Stimulated activated CD8-positive, alpha-beta memory T cell treated with anti-CD3 and anti-CD28 coated beads, Interleukin-15, amount 100 ng/mL, for 48 hours (primary cell): ENCODE measurements at regions not wholly inside any gene's neighbourhood (a gene's known extent, or its start where the extent isn't known, plus 50 kb on each side); places are given as distances from the start of the nearest gene placed in this dataset.

ENCODE experiments used
- DNase-seq, 2 donors: peaks; one replicate each; pipeline ENCODE4 v3.0.0-alpha.2; 2020; ENCODE audit warnings: low read depth in 2 of 2

DNA sequence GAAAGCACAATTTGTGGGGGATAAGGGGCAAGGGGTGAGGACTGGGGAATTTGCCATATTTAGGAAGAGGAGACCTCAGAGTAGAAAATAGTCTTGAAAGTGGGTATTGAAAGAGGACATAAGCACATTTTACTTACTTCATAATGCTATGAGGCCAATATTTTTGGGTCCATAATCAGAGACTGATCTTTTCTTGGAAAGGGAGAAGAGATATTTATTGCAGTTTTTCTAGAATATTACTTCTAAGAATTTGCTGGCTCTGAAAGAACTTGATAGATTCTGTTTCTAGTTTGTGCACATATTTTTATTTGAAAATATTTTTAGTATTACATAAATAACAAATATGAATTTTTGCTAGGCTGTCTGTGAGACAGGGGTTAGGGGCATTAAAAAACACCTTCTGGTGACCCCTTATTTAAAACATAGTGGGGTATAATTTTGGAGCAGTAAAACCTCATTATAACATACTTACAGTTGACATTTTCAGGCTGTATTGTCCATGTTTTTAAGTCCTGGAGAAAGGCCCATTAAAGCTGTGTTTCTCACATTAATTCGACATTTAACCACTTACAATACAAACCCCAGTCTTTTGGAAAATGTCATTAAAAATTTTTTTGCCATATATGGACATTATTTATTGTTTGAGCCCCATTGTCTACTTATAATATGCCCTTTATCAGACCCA lies 118.9 kb upstream of the NFIB start:
- no peak for DNase-seq

DNA sequence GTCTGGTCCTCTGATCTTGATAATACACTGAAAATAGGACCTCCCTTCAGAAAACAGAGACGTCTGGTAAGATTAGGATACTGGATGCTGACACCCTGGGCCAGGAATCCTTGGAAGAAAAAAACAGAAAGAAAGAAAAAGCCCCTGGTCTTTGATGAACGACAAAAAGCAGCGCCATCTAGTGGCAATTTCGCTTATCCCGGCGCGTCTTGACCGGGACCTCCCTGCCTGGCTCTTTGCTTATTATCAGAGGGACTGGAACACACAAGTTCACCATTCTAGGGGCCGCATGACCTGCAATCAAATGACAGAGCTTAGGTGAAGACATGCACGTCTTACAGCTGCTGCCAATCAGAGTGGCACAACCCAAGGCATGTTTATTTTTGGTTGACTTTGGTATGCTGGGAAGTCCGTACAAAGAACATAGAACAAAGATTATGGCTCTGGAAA lies 114.9 kb upstream of the NFIB start:
- peak; percentile 4 for DNase-seq

DNA sequence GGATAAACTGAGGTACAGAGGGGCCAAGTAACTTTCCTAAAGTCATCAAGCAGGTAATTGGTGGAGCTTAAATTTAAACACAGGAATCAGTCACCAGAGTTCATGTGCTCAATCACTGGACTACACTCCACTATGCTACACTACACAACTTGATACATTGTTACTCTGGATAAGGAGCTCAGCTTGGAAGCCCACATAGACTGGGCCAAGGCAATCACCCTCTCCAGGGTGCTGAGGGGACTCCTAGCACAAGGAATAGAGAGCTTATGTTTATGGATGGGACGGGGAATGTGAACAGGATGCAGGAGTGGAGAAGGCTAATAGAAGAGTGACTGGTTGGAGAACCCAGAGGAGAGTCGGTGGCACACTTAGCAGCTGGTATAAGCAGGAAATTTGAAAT lies 113.5 kb upstream of the NFIB start:
- DNase-seq, result no peak

DNA sequence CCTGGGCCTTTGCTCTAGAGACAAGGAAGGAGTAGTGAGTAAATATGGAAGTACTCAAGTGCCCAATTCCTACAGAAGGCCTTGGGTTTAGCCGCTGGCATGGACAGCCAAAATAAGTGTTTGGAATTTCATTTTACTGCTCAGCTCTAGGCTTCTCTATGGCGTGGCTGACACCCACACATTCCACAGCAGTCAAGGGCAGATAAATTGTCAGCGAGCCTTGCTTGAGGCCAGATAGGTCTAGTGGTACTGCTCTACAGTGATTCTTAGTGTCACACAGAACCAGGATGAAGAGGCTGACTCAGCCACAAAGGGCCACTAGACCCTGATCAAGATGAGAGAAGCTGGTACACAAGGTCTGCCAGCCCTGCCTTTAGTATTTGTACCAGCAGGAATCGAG lies 111.0 kb upstream of the NFIB start:
- no peak for DNase-seq

DNA sequence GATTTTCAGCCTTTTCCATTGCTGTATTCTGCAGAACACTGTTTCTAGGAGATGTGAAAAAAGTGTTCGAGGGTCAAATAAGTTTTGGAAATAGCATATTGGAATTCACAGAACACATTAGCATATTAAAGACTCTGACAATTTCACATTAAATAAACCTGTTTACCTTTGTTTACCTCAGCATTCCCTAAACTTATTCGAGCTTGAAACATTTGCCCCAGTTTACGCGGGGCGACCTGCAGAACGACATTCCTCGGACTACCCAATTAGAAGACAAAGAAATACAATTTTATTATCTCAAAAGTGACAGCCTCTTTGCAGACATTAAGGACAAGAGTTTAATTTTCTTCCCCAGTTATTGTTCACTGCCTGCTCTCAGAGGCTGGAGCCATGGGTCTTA lies 110.3 kb upstream of the NFIB start:
- DNase-seq, result no peak

DNA sequence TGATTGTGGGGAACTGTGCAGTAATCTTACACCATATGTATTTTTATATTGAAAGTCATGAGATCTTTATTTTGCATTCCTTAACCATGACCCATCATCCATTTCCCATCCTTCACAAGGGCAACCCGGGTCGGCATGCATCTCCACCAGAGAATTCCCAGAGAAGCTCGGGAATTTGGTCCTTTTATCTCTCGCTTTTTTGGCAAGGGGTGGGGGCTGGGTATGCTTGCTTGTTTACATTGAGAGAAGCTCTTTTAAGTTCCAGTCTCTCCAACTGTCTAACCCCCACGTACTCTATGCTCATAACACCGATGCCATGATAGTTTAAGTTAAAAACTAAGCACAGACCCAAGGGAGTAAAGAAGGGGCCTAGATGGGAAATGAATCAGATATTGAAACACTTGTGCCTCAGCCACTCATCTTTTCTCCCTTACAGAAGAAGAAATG lies 109.9 kb upstream of the NFIB start:
- no peak for DNase-seq

DNA sequence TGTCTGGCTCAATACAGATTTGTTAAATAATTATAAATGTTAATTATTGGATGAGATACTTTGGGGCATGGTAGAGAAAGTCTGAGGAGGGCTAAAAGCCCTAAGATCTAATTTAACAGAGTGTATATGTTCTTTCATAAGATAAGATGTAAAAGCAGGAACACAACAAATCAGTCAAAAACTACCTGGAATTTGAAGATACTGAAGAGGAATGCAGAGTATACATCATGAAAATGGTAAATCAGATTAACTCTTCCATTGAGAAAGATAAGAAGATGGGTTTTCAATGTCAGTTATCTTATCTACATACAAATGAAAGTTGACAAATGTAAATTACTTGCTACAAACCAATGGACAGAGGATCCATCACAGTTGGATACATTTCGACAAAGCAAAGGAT lies 107.3 kb upstream of the NFIB start:
- DNase-seq, result no peak

DNA sequence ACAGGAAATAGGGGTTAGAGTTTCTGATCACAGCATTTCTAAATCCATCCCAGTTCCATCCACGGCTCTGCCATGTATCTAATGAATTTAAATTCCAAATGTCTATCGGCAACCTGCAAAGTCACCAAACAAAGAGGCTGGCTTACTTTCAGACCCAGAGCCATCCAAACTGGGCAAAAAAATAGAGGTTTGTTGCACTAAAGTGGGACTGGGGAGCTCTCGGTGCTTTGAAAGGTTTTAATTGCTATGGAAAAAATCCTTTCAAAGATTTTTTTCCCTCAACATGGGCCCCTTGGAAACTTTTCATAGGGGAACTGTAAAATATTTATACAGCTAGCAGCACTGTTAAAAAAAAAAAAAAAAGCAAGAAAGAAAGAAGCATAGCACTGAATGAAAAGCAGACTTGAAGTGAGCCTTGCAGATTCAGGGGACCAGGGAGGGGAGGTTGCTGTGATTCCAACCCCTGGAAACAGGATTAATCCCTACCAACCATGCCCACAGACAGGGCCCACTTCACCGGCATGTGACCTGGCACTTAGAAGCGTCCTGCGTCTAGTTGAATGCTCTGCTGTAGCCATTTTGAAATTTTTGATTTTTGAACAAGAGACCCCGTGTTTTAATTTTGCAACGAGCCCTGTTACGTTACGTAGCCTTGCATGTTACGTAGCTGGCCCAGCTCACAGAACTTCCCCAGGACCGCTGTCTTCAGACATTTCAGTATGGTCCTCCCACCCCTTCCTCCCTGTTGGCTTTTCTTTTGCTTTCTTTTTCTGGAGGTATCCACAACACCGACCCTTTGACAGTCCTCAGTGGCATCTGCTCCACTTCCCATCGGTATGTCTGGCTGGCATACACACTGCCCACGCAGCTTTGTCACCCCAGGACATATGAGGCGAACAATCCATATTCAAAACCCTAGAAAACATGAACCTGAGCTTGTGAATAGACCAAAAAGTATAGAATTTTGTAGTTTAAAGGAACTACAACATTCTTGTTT lies 105.3 kb upstream of the NFIB start:
- no peak for DNase-seq

DNA sequence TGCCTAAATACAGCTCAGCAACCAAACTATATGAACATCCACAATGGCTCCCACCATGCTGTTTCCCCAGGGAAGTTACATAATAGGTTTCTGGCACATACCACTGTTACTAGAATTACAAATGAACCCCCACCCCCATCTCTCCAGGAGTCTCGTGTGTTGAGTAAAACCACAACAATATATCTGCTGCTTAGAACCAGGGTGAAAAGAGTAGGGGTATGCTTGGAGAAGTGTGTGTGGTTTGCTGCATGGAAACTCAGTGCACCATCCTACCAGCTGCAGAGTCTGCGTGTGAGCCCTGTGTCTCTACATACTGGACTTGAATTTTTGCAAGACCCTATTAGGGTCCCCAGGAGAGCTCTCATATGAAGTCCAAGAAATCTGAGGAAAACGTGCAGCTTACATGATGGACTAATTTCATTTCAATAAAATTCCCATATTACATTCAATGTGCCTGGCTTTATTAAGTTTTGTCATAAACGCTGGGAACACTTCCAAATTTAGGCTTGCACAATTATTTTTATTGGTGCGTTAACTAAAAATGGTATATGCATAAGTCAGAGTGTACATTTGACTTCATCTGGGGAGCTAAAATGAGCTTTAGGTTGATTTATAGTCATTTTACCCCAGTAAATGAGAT lies 104.5 kb upstream of the NFIB start:
- no peak for DNase-seq

DNA sequence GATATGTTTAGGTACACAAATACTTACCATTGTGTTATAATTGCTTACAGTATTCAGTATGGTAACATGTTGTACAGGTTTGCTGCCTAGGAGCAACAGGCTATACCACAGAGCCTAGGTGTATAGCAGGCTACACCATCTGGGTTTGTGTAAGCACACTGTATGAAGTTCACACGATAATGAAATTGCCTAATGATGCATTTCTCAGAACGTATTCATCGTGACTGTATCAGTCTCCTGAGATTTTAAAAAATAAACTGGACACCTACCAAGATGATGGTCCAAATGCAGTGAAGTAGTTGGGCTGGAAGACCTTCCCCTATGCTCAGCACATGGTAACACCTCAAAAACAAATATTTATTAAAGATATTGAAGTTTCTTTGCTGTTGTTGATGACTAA lies 103.3 kb upstream of the NFIB start:
- no peak for DNase-seq

DNA sequence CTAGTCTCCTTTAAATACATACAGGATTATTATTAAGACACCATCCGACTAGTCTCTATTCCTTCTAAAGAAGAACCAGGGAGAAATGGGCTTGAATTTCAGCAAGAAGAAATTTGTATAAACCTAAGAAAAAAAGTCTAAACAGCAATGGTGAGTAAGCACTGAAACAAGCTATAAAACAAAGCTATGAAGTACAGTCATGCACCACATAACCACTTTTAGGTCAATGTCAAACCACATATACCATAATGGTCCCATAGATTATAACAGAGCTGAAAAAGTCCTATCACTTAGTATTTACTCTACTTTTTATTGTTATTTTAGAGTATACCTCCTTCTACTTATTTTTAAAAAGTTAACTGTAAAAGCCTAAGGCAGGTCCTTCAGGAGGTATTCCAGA lies 102.0 kb upstream of the NFIB start:
- no peak for DNase-seq

DNA sequence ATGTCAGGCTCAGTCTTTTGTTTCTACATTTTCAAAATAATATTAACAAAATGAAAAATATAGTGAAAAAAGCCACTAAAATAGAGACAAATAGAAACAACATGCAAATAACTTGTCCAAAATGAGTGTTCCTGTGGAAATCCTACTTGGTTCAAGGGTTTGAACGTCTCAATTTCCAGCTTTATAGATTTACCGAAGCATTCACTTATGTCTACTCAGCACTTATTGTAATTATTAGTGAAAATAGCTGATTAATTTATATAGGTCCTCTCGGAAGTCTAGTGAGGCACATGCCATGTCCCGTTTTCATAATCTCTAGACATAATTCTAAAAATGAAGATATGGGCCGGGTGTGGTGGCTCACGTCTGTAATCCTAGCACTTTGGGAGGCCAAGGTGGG lies 99.9 kb upstream of the NFIB start:
- no peak for DNase-seq

DNA sequence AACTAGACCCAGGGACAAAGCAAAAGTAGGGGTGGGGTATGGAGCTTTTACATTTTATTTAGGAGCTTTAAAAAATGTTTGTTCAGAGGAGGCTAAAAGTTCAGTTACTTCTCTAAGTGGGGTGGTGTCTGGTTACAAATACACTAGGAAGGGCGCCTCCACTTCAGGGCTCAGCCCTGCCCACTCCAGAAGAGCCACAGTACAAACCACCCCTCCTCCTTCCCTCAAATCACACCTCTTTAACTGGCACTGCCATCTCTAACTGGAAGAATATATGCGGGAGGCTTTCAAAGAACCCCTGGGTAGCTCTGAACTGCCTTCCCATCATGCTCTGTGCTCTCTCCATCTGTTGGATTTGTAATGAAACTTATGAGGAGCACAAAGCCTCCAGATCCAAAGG lies 98.8 kb upstream of the NFIB start:
- no peak for DNase-seq

DNA sequence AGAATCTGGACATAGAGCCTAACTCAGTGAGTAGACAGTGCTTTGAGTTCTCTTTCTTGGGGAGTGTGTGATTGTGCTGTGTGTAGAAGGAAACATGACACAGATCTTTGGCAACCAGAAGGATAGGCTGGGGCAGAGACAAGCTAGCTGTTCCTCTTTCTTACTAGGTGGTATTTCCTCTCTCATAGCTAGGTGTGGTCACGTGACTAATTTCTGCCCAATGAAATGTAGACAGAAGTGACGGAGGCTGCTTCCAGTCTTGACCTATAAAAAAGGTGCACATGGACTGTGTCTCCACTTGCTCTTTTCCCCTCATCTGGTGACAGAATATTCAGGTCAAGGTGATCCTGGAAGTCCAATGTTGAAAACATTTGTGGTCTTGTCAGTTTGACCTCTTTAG lies 92.5 kb upstream of the NFIB start:
- no peak for DNase-seq

DNA sequence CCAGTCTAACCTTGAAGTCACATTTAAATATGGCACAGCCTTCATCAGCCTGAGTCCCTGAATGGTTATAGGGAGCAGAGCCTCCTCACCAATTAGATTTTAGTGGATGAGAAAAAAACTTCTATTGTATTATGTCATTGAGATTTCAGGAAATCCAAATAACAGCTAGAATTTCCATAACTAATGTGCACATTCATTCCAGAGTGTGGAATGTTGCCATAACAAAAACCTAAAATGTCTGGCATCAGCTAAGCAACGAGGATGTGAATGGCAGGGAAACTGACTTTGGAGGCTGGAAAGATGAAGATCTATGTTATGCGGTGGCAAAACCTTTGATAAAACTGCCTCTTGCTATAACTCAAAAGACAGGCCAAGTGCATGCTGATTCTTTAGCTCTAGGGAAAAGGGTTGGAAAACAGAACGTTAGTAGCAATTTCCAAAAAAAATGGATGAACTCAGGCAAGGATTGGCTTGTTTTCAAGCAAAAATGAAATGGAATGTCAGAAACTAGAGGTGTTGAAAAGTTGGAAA lies 91.3 kb upstream of the NFIB start:
- DNase-seq, result no peak

DNA sequence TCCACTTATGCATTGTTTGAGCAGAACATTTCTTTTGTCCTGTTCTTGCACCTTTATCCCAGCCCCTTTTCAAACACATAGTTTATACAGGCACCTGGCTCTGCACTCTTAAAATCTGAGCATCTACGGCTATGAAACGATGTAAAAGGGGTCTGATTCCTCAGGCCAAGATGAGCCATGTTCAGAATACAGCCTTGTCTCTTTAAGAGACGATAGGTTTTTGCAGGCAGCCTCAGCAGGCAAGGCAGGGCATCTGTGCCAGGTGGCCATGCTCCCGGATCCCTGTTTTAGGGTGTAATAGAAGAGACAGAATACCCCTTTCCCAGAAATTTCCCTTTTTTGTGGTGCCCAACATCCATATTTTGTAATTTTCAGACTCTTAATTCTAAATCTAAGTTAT lies 89.1 kb upstream of the NFIB start:
- no peak for DNase-seq

DNA sequence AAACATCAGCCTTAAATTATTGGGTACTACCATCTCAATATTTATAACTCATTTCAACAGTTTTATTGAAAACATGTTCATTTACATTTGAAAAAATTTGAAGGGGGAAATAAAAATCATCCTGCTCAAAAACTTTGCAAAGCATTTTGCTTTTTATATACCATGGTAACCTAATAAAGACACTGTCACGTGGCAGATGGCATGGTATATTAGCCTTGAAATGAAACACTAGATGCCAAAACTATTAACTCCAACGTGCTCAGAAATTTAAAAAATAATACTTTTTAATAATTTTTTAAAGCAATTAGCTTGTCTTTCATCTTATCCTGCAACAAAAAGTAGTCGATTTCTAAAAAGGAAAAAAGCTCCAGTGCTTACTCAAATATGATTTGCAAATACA lies 88.6 kb upstream of the NFIB start:
- DNase-seq, result no peak

DNA sequence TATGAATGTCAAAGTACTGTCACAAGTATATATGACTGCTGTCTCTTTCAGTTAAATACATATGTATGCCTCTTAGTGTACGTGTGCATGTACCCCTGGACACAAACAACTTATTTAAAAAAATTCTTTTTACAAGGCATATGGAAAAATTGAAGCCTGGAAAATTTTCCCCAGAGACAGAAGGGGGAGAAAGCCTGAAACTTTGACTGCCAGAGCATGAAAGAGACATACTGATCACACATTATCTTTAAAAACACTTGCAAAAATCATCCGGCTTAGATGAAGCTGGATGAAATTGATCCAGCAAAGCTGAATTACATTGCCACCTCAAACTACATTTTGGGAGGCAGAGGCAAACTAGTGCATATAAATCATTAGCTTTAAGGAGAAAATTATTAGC lies 88.0 kb upstream of the NFIB start:
- no peak for DNase-seq

DNA sequence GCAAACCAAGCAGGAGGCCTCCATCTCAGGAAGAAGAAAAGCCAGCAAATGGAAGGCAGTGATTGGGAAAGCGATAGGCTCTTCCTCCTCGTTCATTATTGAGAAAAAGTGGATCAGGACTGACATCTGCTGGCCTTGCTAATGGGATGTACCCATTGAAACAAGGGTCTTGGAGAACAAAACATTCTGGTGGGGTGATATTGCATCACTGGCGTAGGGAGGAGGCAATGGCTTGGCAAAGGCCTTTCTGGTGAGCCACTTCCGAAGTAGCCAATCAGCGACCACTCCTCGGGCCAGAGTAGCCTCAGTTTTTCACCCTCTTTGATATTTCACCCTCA lies 86.7 kb upstream of the NFIB start:
- DNase-seq, result no peak

DNA sequence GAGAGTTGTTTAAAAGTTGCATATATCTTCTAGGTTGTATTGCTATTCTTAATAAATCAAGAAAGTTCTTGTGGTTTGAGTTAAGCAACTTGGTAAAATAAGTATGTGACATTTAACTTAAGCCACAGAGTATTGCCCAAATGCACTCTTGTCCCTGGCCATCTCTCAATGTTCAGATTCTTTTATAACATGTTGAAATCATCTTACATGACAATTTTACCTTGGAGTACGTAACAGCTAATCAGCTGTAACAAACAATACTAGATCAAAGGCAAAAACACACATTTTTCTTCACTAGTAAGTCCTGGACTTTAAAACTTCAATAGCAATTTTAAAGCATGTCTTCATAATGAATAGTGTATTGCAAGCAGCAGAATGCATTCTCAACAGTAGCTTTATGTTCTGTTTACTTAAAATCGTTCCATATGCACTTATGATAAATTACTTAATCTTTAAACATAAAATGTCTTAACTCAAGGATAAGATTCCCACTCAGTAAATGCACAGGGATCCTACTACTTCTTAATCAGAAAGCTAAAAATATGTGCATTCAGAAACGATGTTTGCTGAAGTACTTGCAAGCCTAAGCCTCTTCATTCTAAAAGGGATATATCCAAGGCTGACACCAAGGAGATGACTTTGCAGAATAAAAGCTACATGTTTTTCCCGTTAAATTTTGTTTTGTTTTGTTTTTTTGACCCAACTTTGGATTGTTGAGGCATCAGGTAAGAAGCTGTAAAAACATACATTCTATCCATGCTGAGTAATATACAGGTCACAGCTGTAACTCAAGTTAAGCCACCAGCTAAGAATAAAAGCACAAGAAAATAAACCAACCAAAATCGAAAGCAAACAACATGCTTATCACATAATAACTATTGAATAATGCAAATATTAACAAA lies 86.1 kb upstream of the NFIB start:
- no peak for DNase-seq

DNA sequence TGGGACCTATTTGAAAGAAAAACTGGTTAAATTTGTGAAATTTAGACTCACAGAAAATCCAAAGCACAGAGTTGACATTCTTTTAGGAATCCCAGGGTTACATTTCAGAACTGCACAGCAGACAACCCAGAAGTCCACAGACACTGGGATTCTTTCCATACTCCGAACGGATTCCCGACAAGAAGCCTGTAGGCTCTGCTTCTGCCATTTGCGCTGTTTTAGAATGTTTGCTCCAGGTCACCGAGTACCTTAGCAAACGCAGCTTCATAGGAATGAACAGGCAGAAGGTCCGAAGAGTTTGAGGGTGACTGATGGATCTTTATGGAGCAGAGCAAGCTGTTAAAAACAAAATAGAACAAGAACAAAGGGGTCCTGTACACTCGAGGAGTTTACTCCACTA lies 84.5 kb upstream of the NFIB start:
- no peak for DNase-seq
